NCI-H1048 (cell line): ENCODE measurements at regions not wholly inside any gene's neighbourhood (a gene's known extent, or its start where the extent isn't known, plus 50 kb on each side); places are given as distances from the start of the nearest gene placed in this dataset.
"Not testable (repeated sequence)": the region's sequence is repeated elsewhere in the genome, so short reads cannot be mapped to it uniquely, and the experiment has no call there.

Experiments used
- DNase-seq: peaks from one replicate; lab custom pipeline; 2025; lab: John Stamatoyannopoulos, UW

DNA sequence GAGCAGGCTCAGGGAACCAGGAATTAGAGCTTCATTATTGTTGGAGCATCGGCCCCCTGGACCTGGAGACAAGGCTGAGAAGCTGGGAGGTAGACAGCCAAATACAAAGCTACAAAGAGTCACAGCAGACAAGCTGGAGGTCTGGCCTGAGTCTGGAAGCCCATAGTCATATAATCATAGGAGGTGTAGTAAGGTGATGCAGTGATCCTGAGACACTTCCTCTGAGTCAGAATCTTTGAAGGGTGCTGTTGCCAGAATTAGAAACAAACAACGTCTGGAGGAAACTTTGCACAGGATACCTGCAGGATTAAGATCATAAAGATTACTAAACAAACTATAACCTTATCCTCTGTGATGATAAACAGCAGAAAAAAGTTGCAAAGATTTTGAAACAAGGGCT, 213.8 kb downstream of the DSC3 start:
- DNase-seq = no peak

DNA sequence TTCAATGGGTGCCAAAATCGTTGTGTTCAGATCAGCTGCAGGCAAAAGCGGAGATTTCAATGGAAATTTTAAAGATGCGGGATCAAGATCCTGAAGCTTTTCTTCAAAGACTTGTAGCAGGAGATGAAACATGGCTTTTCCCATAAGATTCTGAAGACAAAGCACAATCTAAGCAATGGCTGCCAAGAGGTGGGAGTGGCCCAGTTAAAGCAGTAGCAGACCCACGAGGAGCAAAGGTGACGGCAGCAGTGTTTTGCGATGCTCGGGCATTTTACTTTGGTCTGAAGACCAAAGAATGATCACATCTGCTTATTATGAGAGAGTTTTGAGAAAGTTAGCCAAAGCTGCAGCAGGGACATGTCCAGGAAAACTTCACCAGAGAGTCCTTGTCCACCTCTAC, 222.9 kb downstream of the DSC3 start:
- DNase-seq = no peak

DNA sequence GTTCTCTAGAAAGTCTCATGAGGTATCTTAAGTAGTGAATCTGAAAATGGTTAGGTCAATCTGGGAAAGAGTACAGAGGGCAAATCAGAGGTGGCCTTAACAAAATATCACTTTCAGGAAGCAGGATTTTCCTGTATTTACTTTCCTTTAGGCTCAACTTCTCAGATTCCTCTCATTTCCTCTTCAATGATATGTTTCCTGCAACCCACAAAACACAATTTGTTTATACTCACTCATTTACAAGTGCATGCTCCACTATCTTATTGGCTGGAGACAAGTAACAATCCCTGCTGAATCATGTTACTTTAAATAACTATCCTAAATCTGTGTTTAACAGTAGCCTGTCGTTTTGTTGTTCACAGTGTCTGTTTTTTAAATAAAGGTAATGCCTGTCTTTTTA, 228.1 kb downstream of the DSC3 start:
- no peak for DNase-seq

DNA sequence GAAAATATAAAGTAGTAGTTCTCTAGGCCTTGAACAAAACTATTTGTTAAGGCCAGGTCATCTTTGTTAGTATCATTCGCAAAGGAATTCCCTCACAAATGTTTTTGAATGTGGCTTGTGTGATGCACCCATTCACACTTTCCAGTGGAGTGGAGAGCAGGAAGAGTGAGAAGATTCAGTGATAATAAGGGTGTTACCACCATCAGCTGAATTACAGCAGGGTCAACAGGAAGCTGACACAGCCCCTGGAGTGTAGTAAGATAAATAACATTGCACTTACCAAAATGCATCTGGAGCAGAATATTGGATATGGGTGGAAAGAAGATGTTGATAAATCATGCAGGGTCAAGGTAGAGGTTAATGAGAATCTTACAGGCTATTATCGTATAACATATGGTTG, 231.0 kb downstream of the DSC3 start:
- DNase-seq = no peak

DNA sequence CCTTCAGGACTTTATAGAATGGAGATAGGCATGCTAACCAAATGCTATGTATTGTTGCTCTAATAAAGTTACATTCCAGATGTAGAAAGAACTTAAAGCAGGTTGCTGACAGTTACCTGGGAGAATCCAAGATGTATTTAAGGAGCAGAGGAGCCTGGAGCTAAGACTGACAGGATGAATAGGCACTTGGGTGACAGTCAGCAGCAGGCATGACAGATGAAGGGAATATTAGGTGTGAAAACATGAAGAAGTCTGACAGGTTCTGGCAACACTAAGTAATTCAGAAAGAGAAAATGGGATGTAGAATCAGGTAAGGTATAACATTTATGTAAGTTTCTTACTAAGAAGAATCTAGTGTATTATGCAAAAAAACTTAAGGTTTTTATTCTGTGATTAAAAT, 232.0 kb downstream of the DSC3 start:
- DNase-seq = no peak

DNA sequence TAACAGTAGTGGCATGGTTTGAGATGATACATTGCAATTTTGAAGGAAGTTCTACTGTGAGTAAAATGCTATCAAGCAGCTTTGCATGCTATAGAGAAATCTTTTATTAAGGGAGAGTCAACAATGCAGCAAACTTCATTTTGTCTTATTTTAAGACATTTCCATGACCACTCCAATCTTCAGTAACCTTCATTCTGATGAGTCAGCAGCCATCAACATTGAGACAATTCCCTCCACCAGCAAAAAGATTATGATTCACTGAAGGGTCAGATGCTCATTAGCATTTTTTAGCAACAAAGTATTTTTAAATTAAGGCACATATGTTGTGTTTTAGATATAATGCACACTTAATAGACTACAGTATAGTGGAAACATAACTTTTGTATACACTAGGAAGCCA, 235.7 kb downstream of the DSC3 start:
- DNase-seq = no peak

DNA sequence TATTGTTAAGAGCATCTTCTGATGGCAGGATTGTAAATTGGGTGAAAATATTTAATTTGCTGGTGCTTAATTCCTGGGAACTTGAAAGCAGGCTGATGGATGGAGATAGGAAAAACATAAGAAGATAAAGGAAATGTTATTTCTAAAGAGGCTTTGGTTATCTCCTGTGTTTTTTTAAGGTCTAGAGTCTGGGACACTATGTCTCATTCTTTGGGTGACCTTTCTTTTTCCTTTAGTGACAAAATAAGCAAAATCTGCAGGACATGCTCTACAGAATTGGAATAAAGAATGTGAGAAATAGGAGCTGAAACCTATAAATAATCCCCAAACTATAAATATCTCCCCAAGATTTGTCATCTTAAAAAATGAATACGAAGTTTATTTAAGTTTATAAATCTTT, 241.7 kb downstream of the DSC3 start:
- DNase-seq = no peak

DNA sequence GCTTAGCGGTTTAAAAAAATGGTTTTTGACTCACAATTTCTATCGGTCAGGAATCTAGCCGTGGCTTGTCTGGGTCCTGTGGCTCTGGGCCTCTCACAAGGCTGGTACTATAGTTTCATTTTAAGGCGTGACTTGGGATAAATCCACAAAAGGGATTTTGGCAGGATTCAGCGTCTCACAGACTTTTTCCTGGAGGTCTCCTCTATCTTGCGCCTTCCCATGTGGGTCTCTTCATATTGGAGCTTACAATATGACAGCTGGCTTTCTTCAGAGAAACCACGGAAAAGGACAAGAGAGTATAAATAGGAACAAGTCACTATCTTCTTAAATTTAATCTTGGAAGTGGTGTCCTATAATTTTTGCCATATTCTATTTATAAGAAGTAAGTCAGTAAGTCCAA, 250.5 kb downstream of the DSC3 start:
- DNase-seq = no peak

DNA sequence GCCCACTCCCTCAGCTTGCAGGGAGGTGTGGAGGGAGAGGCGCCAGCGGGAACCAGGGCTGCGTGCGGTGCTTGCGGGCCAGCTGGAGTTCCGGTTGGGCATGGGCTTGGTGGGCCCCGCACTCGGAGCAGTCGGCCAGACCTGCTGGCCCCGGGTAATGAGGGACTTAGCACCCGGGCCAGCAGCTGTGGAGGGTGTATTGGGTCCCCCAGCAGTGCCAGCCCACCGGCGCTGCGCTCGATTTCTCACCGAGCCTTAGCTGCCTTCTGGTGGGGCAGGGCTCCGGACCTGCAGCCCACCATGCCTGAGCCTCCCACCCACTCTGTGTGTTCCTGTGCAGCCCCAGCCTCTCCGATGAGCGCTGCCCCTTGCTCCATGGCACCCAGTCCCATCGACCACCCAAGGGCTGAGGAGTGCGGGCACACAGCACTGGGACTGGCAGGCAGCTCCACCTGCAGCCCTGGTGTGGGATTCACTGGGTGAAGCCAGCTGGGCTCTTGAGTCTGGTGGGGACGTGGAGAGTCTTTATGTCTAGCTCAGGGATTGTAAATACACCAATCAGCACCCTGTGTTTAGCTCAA, 254.0 kb downstream of the DSC3 start:
- DNase-seq = not testable (repeated sequence)

DNA sequence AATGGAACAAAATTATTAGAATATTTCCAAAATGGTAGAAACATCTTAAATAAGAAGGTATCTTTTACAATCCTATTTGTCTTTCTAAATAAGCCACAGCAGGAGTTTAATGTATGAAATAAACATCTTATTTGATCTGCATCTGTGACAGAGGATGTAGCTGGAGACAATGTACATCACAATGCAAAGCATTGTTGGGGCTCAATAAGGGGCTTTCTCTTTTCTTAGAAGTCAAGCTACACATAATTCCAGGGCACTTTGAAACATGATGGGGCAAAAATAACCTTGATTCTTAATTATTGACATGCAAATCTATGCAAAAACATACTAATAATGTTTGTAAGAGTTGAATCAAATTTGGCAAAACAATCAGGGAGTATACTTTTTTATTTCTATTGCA, 255.1 kb downstream of the DSC3 start:
- DNase-seq = no peak

DNA sequence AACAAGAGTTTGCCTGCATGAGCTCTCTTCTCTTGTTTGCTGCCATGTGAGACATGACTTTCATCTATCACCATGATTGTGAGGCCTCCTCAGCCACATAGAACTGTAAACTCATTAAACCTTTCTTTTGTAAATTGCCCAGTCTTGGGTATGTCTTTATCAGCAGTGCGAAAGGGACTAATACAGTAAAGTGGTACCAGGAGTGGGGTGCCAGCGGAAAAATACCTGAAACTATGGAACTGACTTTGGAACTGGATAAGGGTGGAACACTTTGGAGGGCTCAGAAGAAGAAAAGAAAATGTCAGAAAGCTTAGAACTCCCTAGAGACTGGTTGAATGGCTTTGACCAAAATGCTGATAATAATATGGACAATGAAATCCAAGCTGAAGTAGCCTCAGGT, 260.9 kb downstream of the DSC3 start:
- DNase-seq = no peak

DNA sequence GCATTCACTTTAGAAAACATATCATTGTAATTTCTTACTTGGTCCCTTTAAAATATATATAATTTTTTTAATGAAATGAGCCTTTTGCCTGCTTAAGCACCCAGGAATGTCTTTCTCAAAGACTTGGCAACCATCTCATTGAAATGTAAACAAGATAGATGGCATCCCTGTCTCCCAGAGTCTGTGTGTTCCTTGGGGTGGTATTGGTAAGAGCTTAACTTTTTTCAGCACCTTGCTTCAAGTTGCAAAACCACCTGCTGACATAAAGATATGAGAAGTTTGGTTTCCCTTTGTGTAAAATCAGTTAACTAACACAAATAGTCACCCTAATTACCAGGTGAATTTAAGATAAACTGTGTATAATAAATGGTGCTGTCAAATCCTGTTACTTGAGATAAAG, 266.9 kb downstream of the DSC3 start:
- no peak for DNase-seq

DNA sequence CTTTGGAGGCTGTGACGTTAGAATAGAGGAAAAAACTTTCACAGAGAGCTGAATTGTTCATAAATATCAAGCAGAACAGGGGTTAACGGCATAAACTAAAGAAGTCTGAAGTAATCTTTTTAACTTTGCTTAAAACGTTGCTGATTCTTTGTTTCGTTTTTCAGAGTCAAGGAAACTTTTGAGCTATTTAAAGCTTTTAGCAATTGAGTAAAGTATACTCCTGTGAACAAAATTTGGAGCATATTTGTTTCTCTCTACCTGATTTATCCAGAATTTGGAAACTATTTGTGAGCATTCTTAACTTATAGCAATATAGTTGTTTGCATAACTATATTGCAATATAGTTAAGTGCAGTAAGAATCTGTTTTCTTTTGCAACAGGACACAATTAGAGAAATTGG, 270.4 kb downstream of the DSC3 start:
- not testable (repeated sequence) for DNase-seq

DNA sequence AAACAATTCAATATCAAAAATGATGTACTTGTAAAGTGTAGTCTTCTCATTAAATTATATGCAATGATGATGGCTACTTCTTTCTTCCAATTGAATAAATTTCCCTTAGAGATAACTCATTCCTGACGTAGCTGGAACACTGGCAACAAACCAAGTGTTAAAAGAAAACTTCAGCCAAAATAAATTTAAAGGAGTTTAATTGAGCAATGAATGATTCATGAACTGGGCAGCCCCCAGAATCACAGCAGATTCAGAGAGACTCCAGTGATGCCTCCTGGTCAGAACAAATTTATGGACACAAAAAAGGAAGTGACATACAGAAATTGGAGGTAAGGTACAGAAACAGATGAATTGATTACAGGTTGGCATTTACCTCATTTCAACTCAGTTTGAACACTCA, 276.5 kb downstream of the DSC3 start:
- no peak for DNase-seq

DNA sequence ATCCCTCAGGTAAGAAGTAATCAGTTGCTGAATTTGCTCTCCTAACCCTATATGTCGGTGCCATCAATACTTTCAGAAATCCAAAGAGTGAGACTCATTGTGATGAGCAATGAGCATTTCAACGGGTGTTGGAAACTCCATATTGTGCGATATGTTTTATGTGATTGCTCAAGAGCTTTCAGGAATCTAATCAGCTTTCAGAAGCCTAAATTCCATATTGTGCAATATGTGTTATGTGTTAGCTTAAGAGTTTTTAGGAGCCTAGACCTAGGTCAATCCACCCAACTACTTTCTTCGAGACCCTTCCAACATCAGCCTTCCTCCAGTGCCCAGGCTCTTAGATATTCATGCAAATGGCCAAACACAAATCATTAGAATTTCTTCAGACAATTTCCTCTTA, 277.3 kb downstream of the DSC3 start:
- no peak for DNase-seq

DNA sequence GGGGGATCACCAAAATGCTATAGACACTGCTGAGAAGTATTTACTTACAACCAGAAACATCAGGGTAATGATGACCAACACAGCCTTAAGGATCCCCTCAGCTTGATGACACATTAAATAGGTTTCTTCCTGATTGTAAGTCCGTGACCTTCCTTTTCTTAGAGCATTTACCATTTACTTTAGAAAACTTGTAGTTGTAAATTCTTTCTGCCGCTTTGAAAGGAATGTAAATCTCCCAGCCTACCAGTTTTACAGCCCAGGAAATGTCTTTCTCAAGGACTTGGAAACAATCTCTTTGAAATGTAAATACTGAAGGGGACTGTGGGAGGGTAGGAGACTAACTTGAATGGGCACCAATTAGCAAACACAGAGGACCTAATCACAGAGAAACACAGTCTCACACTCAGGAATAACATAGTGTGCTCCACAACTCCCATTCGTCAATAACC, 278.6 kb downstream of the DSC3 start:
- DNase-seq = no peak

DNA sequence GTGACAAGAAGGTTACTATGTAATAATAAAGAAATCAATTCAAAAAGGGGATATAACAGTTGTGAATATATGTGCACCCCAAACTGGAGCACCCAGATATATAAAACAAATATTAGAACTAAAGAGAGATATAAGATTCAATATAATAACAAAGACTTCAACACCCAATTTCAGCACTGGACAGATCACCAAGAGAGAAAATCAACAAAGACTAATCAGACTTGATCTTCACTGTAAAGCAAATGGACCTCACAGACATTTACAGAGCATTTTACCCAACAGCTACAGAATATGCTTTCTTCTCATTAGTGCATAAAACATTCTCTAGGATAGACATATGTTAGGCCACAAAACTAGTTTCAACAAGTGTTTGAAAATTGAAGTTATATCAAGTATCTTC, 287.7 kb downstream of the DSC3 start:
- no peak for DNase-seq

DNA sequence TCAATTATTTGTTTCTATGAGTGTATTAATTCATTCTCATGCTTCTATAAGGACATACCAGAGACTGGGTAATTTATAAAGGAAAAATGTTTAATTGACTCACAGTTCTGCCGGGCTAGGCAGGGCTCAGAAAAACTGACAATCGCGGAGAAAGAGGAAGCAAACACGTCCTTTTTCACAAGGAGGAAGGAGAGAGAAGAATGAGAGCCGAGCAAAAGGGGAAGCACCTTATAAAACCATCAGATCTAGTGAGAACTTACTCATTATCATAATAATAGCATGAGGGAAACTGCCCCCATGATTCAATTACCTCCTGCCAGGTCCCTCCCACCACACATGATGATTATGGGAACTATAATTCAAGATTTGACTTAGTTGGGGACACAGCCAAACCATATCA, 294.0 kb downstream of the DSC3 start:
- DNase-seq = no peak

DNA sequence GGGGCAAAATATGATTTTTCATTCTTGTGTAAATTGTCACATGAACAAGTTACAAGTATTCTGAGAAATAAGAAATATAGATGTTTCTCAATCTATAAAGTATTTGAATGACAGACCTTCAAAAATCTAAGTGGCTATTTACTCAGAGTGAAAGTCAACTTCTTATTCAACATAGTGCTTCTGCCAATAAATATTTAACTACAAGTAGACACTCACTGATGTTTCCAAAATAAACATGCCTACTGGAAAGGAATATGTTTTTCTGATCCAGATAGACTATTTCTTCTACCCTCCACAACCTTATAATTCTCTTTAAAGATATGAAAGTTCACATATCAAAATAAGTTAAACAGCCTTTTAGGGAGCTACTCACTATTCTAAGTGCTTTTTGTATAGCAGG, 296.3 kb downstream of the DSC3 start:
- no peak for DNase-seq

DNA sequence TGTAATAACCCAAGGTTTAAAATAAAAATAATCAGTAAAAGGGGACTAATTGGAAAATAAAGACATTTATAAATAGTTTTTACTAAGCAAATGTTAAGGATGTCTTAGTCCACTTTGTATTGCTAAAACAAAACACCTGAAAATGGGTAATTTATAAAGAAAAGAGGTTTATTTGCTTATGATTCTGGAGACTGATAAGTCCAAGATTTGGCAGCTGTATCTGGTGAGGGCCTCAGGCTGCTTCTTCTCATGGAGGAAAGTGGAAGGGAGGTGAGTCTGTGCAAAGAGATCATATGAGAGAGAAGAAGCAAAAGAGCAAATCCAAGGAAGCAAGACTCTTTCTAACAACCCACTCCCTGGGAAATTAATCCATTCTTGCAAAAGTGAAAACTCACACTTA, 299.5 kb downstream of the DSC3 start:
- DNase-seq = no peak

DNA sequence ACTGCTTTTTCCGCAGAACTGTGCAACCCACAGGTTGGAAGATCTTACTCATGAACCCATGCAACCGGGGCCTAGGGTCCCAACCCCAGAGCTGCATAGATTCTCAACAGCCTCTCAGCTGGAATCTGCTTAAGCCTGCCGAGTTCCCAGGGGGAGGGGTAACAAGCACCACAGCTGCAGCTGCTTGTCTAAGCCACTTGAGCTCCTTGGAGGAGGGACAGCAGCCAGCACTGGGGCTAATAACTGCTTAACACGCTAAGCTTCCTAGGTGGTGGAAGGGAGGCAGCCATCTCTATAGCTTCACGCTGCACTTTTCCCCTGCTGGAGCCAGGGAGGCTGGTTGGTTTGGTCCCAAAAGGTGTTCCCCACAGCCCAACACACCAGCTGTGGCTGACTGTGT, 311.6 kb downstream of the DSC3 start:
- DNase-seq = no peak

DNA sequence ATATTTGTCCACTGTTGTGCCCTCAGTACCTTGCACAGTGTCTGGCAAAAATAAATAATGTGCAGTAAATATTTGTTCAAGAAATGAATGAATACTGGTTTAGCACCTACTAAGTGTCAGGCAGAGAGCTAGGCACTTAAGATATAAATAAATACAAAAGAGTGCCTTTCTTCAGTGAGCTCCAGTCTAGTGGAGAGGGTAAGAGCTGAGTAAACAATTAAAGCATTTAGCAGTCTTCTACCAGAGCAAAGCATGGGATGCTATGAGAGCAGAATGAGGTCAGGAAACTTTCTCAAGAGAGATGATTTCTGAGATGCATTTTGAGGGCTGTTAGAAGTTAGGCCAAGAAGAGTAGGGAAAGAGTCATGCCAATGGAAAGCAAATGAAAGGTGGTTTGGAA, 314.7 kb downstream of the DSC3 start:
- DNase-seq = no peak

DNA sequence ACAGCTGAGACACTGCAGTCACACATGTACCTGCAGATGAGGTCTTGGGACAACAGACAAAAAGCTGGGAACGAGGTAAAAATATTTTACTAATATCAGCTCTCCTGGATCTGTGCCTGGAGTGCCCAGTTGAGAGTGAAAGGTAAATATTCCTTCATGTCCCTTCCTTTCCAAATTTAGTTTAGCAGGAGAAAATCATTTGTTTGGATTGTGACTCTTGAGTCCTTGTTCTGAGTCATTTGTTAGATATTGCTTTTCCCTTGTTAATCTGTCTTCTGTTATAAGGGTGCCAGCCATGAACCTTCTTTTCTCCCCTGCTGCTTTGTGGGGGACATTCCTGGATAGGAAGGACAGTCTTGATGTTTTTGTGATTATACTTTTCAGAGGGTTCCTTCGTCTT, 329.2 kb downstream of the DSC3 start:
- no peak for DNase-seq

DNA sequence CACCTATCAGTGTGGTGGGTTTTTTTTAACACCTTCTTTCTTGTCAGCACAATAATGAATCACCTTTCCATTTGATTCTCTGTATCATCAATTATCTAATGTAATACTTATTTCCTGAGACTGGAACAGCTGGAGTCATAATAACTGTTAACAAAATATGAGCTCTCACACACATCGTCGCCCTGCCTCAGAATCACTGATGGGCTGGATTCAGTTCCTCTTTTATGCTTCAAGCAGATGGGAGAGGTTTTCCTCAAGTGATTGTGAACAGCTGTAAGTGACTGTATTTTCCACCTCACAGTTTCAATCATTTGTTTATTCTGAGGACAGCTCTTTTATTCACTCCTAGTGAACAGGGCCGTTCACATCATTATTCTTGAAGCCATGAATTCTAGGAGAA, 330.2 kb downstream of the DSC3 start:
- DNase-seq = no peak

DNA sequence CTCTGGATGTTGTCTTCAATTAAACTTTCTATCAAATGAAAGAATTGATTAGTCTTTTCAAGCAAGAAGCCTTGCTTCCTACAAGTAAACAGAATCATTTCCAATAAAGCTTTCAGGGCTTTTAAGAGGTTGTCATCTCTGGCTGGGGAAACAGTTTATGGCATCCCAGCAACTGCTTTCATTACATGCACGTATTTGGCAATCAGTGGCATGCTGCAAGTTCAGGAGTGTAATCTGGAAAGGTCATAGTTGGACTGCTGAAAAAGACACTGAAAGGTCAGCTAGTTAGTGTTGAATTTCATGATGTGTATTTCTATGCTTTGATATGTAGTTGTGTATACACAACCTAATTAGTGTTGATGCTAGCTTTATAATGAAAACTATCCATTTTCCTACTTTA, 332.9 kb downstream of the DSC3 start:
- DNase-seq = no peak
